ENCODE measurements at regions not wholly inside any gene's neighbourhood (a gene's known extent, or its start where the extent isn't known, plus 50 kb on each side); places are given as distances from the start of the nearest gene placed in this dataset.

- Histone ChIP-seq H3K36me3 (ENCODE audit: control insufficient read depth, insufficient read depth, low read length) (no peaks in the 10 kb centered on the region), H3K4me3 (replicated peaks; ENCODE audit: low read depth, low read length) (no peak overlapping the region), H3K27me3 (replicated peaks; ENCODE audit: control insufficient read depth, insufficient read depth, low read length) (no peaks in the 10 kb centered on the region)
- no peak for TF ChIP-seq CTCF (IDR thresholded peaks at IDR 0.05; ENCODE audit: insufficient read depth, low read length, poor library complexity, severe bottlenecking)
- no peak for DNase-seq (ENCODE audit: extremely low read depth, insufficient read length)
These were observed 222.6 kb downstream of the HTR7 start for GRCh38 chr10:90635111-90635765.

- no peaks in the 10 kb centered on the region for H3K36me3 ChIP-seq (ENCODE audit: control insufficient read depth, insufficient read depth, low read length)
- H3K27me3 ChIP-seq (replicated peaks; ENCODE audit: control insufficient read depth, insufficient read depth, low read length) = no peaks in the 10 kb centered on the region
- no peak for DNase-seq (ENCODE audit: extremely low read depth, insufficient read length)
- no peak for TF ChIP-seq CTCF (IDR thresholded peaks at IDR 0.05; ENCODE audit: insufficient read depth, low read length, poor library complexity, severe bottlenecking)
- no peak overlapping the region for H3K4me3 ChIP-seq (replicated peaks; ENCODE audit: low read depth, low read length)
These were observed 217.1 kb downstream of the HTR7 start for GRCh38 chr10:90640756-90641155.

- TF ChIP-seq CTCF (IDR thresholded peaks at IDR 0.05; ENCODE audit: insufficient read depth, low read length, poor library complexity, severe bottlenecking) = no peak
These were observed 216.1 kb downstream of the HTR7 start for GRCh38 chr10:90641731-90642130.

GRCh38 chr10:90642136-90642535 lies 215.7 kb downstream of the HTR7 start:
- H3K4me3 ChIP-seq (replicated peaks; ENCODE audit: low read depth, low read length) = no peak overlapping the region
- TF ChIP-seq CTCF (IDR thresholded peaks at IDR 0.05; ENCODE audit: insufficient read depth, low read length, poor library complexity, severe bottlenecking) = no peak
- H3K36me3 ChIP-seq (ENCODE audit: control insufficient read depth, insufficient read depth, low read length) = no peaks in the 10 kb centered on the region
- no peak for DNase-seq (ENCODE audit: extremely low read depth, insufficient read length)
- no peaks in the 10 kb centered on the region for H3K27me3 ChIP-seq (replicated peaks; ENCODE audit: control insufficient read depth, insufficient read depth, low read length)

More at GRCh38 chr10:90641731-90642130, 216.1 kb downstream of the HTR7 start:
- Histone ChIP-seq H3K27me3 (replicated peaks; ENCODE audit: control insufficient read depth, insufficient read depth, low read length) (no peaks in the 10 kb centered on the region), H3K36me3 (ENCODE audit: control insufficient read depth, insufficient read depth, low read length) (no peaks in the 10 kb centered on the region), H3K4me3 (replicated peaks; ENCODE audit: low read depth, low read length) (no peak overlapping the region)
- DNase-seq (ENCODE audit: extremely low read depth, insufficient read length) = no peak

GRCh38 chr10:90642650-90643049 lies 215.2 kb downstream of the HTR7 start:
- TF ChIP-seq CTCF (IDR thresholded peaks at IDR 0.05; ENCODE audit: insufficient read depth, low read length, poor library complexity, severe bottlenecking) = no peak
- Histone ChIP-seq H3K36me3 (ENCODE audit: control insufficient read depth, insufficient read depth, low read length) (no peaks in the 10 kb centered on the region), H3K4me3 (replicated peaks; ENCODE audit: low read depth, low read length) (no peak overlapping the region), H3K27me3 (replicated peaks; ENCODE audit: control insufficient read depth, insufficient read depth, low read length) (no peaks in the 10 kb centered on the region)
- no peak for DNase-seq (ENCODE audit: extremely low read depth, insufficient read length)

- Histone ChIP-seq H3K36me3 (ENCODE audit: control insufficient read depth, insufficient read depth, low read length) (no peaks in the 10 kb centered on the region), H3K4me3 (replicated peaks; ENCODE audit: low read depth, low read length) (no peak overlapping the region), H3K27me3 (replicated peaks; ENCODE audit: control insufficient read depth, insufficient read depth, low read length) (no peaks in the 10 kb centered on the region)
- TF ChIP-seq CTCF (IDR thresholded peaks at IDR 0.05; ENCODE audit: insufficient read depth, low read length, poor library complexity, severe bottlenecking) = no peak
- no peak for DNase-seq (ENCODE audit: extremely low read depth, insufficient read length)
These were observed 213.7 kb downstream of the HTR7 start for GRCh38 chr10:90644165-90644564.
